Testis (tissue), 2 donors: ENCODE measurements at regions not wholly inside any gene's neighbourhood (a gene's known extent, or its start where the extent isn't known, plus 50 kb on each side); places are given as distances from the start of the nearest gene placed in this dataset.

ENCODE experiments used
- POLR2A ChIP-seq: fragments of 450-650 bp; IDR thresholded peaks from one replicate; pipeline ENCODE4 v1.6.1; 2017; ENCODE audit warnings: antibody characterized with exemption, mild to moderate bottlenecking, moderate library complexity
- TF ChIP-seq, protein P1 (sequence below), 3 experiments: fragments of 450-650 bp in 2 of 3; fragments of 200-600 bp in 1 of 3; sonication (generic) in 1 of 3; IDR thresholded peaks; one replicate each; pipeline ENCODE4 v1.5.1; 2016 to 2019; ENCODE audit warnings: antibody characterized with exemption in 3 of 3, mild to moderate bottlenecking in 2 of 3, moderate library complexity in 1 of 3

DNA sequence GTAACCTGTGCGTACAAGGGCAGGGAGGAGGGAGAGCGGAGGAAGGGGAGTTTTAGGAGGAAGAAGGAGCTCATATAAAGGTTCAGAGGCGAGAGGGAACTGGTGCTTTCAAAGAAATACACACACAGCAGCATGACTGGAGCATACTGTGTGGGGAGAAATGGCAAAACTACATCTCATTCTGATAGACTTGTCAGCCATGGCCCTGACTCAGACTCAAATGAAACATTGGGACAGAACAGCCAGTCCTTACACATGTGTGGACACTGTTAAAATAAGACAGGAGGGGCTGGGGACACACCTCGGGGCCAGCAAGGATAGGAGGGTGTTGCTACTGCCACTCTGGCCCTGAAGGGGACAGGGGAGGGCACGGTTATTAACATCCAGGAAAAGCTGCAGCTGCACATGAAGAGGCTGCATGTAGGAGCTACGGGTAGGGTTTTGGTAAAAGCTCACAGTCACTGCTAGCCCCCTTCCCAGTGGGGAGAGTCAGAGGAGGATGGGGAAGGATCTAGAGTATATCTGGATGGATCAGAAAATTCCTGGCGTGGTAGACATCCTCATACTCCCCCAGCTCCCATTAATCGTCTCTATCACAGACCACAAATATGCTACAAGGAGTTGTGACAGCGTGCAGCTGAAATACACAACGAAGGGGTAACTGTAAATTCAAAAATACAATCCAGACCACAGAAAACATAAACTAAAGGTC lies 110.5 kb downstream of the GATA6 start:
- TF ChIP-seq, protein P1, sequence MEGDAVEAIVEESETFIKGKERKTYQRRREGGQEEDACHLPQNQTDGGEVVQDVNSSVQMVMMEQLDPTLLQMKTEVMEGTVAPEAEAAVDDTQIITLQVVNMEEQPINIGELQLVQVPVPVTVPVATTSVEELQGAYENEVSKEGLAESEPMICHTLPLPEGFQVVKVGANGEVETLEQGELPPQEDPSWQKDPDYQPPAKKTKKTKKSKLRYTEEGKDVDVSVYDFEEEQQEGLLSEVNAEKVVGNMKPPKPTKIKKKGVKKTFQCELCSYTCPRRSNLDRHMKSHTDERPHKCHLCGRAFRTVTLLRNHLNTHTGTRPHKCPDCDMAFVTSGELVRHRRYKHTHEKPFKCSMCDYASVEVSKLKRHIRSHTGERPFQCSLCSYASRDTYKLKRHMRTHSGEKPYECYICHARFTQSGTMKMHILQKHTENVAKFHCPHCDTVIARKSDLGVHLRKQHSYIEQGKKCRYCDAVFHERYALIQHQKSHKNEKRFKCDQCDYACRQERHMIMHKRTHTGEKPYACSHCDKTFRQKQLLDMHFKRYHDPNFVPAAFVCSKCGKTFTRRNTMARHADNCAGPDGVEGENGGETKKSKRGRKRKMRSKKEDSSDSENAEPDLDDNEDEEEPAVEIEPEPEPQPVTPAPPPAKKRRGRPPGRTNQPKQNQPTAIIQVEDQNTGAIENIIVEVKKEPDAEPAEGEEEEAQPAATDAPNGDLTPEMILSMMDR (IDR thresholded peaks at IDR 0.05), result no peak
- TF ChIP-seq POLR2A, result no peak
